ENCODE measurements at regions not wholly inside any gene's neighbourhood (a gene's known extent, or its start where the extent isn't known, plus 50 kb on each side); places are given as distances from the start of the nearest gene placed in this dataset.

DNA sequence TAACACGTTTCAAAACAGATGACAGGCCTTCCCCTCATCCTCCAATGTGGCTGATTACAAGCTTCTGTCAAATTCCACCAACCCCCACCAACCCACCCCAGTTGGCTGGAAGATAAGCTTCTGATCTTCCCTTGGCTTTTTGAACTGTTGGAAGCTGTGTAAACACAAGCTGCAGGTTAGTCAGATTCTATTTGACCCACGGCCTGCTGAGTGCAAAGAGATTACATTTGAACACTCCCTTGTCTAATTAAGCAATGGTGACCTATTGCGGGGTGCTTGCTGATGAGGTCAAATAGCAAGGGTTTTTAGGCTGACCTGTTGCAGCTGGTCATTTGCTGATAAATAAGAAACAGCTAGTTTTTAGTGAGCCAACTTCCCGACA lies 379.7 kb downstream of the BMP2 start:
- DNase-seq = no peak
- Histone ChIP-seq H3K36me3 (ENCODE audit: control insufficient read depth in 4 of 4, insufficient read depth in 4 of 4, low read length in 4 of 4) (no peaks in the 10 kb centered on the region), H3K4me3 (no peak overlapping the region), H3K27me3 (ENCODE audit: control insufficient read depth in 3 of 3, insufficient read depth in 3 of 3, low read length in 2 of 3) (no peaks in the 10 kb centered on the region), H3K9ac (ENCODE audit: insufficient read depth in 1 of 2, low read length in 2 of 2) (no peak overlapping the region), H3K9me3 (ENCODE audit: control insufficient read depth in 4 of 4, insufficient read depth in 3 of 4, low read length in 3 of 4) (no peaks in the 10 kb centered on the region), H3K4me1 (ENCODE audit: control insufficient read depth in 5 of 5, insufficient read depth in 5 of 5, low read length in 5 of 5) (no peaks in the 10 kb centered on the region), H3K27ac (ENCODE audit: low read depth in 1 of 2, low read length in 1 of 2) (no peak overlapping the region)
- 37 to 50% methylated on average over 4 of the region's 4 CpGs for WGBS, 2 donors
- TF ChIP-seq, protein P1, sequence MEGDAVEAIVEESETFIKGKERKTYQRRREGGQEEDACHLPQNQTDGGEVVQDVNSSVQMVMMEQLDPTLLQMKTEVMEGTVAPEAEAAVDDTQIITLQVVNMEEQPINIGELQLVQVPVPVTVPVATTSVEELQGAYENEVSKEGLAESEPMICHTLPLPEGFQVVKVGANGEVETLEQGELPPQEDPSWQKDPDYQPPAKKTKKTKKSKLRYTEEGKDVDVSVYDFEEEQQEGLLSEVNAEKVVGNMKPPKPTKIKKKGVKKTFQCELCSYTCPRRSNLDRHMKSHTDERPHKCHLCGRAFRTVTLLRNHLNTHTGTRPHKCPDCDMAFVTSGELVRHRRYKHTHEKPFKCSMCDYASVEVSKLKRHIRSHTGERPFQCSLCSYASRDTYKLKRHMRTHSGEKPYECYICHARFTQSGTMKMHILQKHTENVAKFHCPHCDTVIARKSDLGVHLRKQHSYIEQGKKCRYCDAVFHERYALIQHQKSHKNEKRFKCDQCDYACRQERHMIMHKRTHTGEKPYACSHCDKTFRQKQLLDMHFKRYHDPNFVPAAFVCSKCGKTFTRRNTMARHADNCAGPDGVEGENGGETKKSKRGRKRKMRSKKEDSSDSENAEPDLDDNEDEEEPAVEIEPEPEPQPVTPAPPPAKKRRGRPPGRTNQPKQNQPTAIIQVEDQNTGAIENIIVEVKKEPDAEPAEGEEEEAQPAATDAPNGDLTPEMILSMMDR (IDR thresholded peaks at IDR 0.05; ENCODE audit: control extremely low read depth, extremely low read depth) = no peak
- ATAC-seq (ENCODE audit: insufficient read depth, low FRiP score) = peak; percentile 50

- Histone ChIP-seq H3K9ac (ENCODE audit: insufficient read depth in 1 of 2, low read length in 2 of 2) (no peak overlapping the region), H3K4me3 (no peak overlapping the region), H3K27me3 (ENCODE audit: control insufficient read depth in 3 of 3, insufficient read depth in 3 of 3, low read length in 2 of 3) (no peaks in the 10 kb centered on the region), H3K36me3 (ENCODE audit: control insufficient read depth in 4 of 4, insufficient read depth in 4 of 4, low read length in 4 of 4) (no peaks in the 10 kb centered on the region), H3K4me1 (ENCODE audit: control insufficient read depth in 5 of 5, insufficient read depth in 5 of 5, low read length in 5 of 5) (no peaks in the 10 kb centered on the region), H3K9me3 (ENCODE audit: control insufficient read depth in 4 of 4, insufficient read depth in 3 of 4, low read length in 3 of 4) (no peaks in the 10 kb centered on the region), H3K27ac (ENCODE audit: low read depth in 1 of 2, low read length in 1 of 2) (no peak overlapping the region)
- WGBS, 2 donors = 60 to 65% methylated on average over 2 of the region's 2 CpGs
- TF ChIP-seq, protein P1 (IDR thresholded peaks at IDR 0.05; ENCODE audit: control extremely low read depth, extremely low read depth) = no peak
- no peak for DNase-seq
- no peak for ATAC-seq (ENCODE audit: insufficient read depth, low FRiP score)
Measured at GRCh38 chr20:7151676-7152470, 384.4 kb downstream of the BMP2 start.

- Histone ChIP-seq H3K4me1 (ENCODE audit: control insufficient read depth in 5 of 5, insufficient read depth in 5 of 5, low read length in 5 of 5) (no peaks in the 10 kb centered on the region), H3K9ac (ENCODE audit: insufficient read depth in 1 of 2, low read length in 2 of 2) (no peak overlapping the region), H3K36me3 (ENCODE audit: control insufficient read depth in 4 of 4, insufficient read depth in 4 of 4, low read length in 4 of 4) (no peaks in the 10 kb centered on the region), H3K4me3 (no peak overlapping the region), H3K27me3 (ENCODE audit: control insufficient read depth in 3 of 3, insufficient read depth in 3 of 3, low read length in 2 of 3) (no peaks in the 10 kb centered on the region), H3K27ac (ENCODE audit: low read depth in 1 of 2, low read length in 1 of 2) (no peak overlapping the region), H3K9me3 (ENCODE audit: control insufficient read depth in 4 of 4, insufficient read depth in 3 of 4, low read length in 3 of 4) (no peaks in the 10 kb centered on the region)
- ATAC-seq (ENCODE audit: insufficient read depth, low FRiP score) = no peak
- TF ChIP-seq, protein P1 (IDR thresholded peaks at IDR 0.05; ENCODE audit: control extremely low read depth, extremely low read depth) = no peak
- DNase-seq = peak in 1 of 3 donors; percentile 14
- WGBS, 2 donors = 62 to 78% methylated on average over 4 of the region's 4 CpGs
Measured at GRCh38 chr20:7155282-7155681, 387.8 kb downstream of the BMP2 start.

GRCh38 chr20:7155794-7156193 lies 388.3 kb downstream of the BMP2 start:
- Histone ChIP-seq H3K9ac (ENCODE audit: insufficient read depth in 1 of 2, low read length in 2 of 2) (no peak overlapping the region), H3K4me3 (no peak overlapping the region), H3K4me1 (ENCODE audit: control insufficient read depth in 5 of 5, insufficient read depth in 5 of 5, low read length in 5 of 5) (no peaks in the 10 kb centered on the region), H3K27ac (ENCODE audit: low read depth in 1 of 2, low read length in 1 of 2) (no peak overlapping the region), H3K9me3 (ENCODE audit: control insufficient read depth in 4 of 4, insufficient read depth in 3 of 4, low read length in 3 of 4) (no peaks in the 10 kb centered on the region), H3K27me3 (ENCODE audit: control insufficient read depth in 3 of 3, insufficient read depth in 3 of 3, low read length in 2 of 3) (no peaks in the 10 kb centered on the region), H3K36me3 (ENCODE audit: control insufficient read depth in 4 of 4, insufficient read depth in 4 of 4, low read length in 4 of 4) (no peaks in the 10 kb centered on the region)
- ATAC-seq (ENCODE audit: insufficient read depth, low FRiP score) (no peak), DNase-seq (no peak)
- WGBS, 2 donors = 84 to 89% methylated on average over 2 of the region's 2 CpGs
- TF ChIP-seq, protein P1 (IDR thresholded peaks at IDR 0.05; ENCODE audit: control extremely low read depth, extremely low read depth) = no peak

All from lung (tissue), 11 donors.